GM19328 (cell line): ENCODE measurements at regions not wholly inside any gene's neighbourhood (a gene's known extent, or its start where the extent isn't known, plus 50 kb on each side); places are given as distances from the start of the nearest gene placed in this dataset.
"Not testable (repeated sequence)": the region's sequence is repeated elsewhere in the genome, so short reads cannot be mapped to it uniquely, and the experiment has no call there.

Experiments used
- ATAC-seq: cut with Tn5 transposase; IDR thresholded peaks from one replicate; pipeline ENCODE4 v1.9.1; 2021; ENCODE audit warnings: mild to moderate bottlenecking, moderate library complexity; ENCODE audit not compliant: unreplicated experiment

GRCh38 chr5:136563489-136563888 is 198.1 kb upstream of the TRPC7 start:
- ATAC-seq: no peak

GRCh38 chr5:136560126-136560525 is 194.8 kb upstream of the TRPC7 start:
- no peak for ATAC-seq

GRCh38 chr5:136559651-136560050 is 194.3 kb upstream of the TRPC7 start:
- ATAC-seq: no peak

- not testable (repeated sequence) for ATAC-seq
Measured at GRCh38 chr5:136547096-136547495, 181.8 kb upstream of the TRPC7 start.

GRCh38 chr5:136546441-136546840 is 181.1 kb upstream of the TRPC7 start:
- ATAC-seq: not testable (repeated sequence)

- not testable (repeated sequence) for ATAC-seq
Measured at GRCh38 chr5:136545031-136545430, 179.7 kb upstream of the TRPC7 start.

- ATAC-seq: no peak
Measured at GRCh38 chr5:136538534-136538933, 173.2 kb upstream of the TRPC7 start.

GRCh38 chr5:136529081-136529480 is 163.7 kb upstream of the TRPC7 start:
- no peak for ATAC-seq

GRCh38 chr5:136528481-136529030 is 163.2 kb upstream of the TRPC7 start:
- ATAC-seq: no peak

- ATAC-seq: no peak
Measured at GRCh38 chr5:136527311-136527710, 162.0 kb upstream of the TRPC7 start.

GRCh38 chr5:136526791-136527190 is 161.4 kb upstream of the TRPC7 start:
- no peak for ATAC-seq

GRCh38 chr5:136526021-136526420 is 160.7 kb upstream of the TRPC7 start:
- ATAC-seq: no peak

GRCh38 chr5:136525597-136525996 is 160.3 kb upstream of the TRPC7 start:
- ATAC-seq: no peak

- ATAC-seq: no peak
Measured at GRCh38 chr5:136522217-136522956, 157.0 kb upstream of the TRPC7 start.

- ATAC-seq: no peak
Measured at GRCh38 chr5:136521696-136522095, 156.4 kb upstream of the TRPC7 start.

- no peak for ATAC-seq
Measured at GRCh38 chr5:136518814-136519213, 153.5 kb upstream of the TRPC7 start.

- ATAC-seq: no peak
Measured at GRCh38 chr5:136518174-136518573, 152.8 kb upstream of the TRPC7 start.

- ATAC-seq: no peak
Measured at GRCh38 chr5:136517755-136518154, 152.4 kb upstream of the TRPC7 start.

- no peak for ATAC-seq
Measured at GRCh38 chr5:136516637-136517036, 151.3 kb upstream of the TRPC7 start.

GRCh38 chr5:136513430-136513829 is 148.1 kb upstream of the TRPC7 start:
- no peak for ATAC-seq

- no peak for ATAC-seq
Measured at GRCh38 chr5:136511046-136511445, 145.7 kb upstream of the TRPC7 start.

- ATAC-seq: no peak
Measured at GRCh38 chr5:136510481-136510880, 145.1 kb upstream of the TRPC7 start.

GRCh38 chr5:136506131-136506530 is 140.8 kb upstream of the TRPC7 start:
- no peak for ATAC-seq
